22Rv1 (cell line): ENCODE measurements at regions not wholly inside any gene's neighbourhood (a gene's known extent, or its start where the extent isn't known, plus 50 kb on each side); places are given as distances from the start of the nearest gene placed in this dataset.

Experiments used
- CTCF ChIP-seq: fragments of 450-650 bp; IDR thresholded peaks from 2 replicates; pipeline ENCODE4 v1.5.1; 2017; ENCODE audit warnings: mild to moderate bottlenecking
- ZFX ChIP-seq: fragments of 450-650 bp; IDR thresholded peaks from 2 replicates; pipeline ENCODE4 v1.6.1; 2017; ENCODE audit warnings: antibody characterized with exemption, borderline replicate concordance

GRCh38 chr5:143471666-143472464, 68.4 kb upstream of the NR3C1 start:
- TF ChIP-seq CTCF (no peak), ZFX (no peak)
